ENCODE measurements at regions not wholly inside any gene's neighbourhood (a gene's known extent, or its start where the extent isn't known, plus 50 kb on each side); places are given as distances from the start of the nearest gene placed in this dataset.

DNA sequence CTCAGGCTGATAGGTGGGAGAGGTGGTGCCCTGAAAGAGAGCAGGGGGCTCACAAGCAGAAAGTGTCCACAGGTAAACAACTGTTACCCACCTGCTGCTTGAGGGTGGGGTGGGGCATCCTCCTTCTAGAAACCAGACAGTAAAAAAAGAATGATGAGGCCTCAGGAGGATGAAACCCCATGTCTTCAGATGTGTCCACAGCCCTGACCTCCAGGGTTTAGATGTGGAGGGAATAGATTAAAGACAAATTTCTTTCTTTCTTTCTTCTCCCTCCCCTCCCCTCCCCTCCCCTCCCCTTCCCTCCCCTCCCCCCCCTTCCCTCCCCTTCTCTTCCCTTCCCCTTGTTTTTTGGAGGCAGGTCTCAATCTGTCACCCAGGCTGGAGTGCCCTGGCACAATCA is 333.5 kb upstream of the NUPR2 start:
- Histone ChIP-seq H3K4ac (replicated peaks; ENCODE audit: insufficient read length, low read depth, low read length) (no peak overlapping the region), H2AFZ (ENCODE audit: low read length) (no peak overlapping the region), H3K9ac (replicated peaks in 1 of 4; ENCODE audit: extremely low read depth in 1 of 4, low read depth in 3 of 4, low read length in 3 of 4) (no peak overlapping the region), H4K5ac (ENCODE audit: insufficient read length, low read depth, low read length) (no peak overlapping the region), H3K23me2 (ENCODE audit: low read depth, low read length) (no peaks in the 10 kb centered on the region), H3K79me2 (ENCODE audit: control insufficient read depth in 1 of 2, insufficient read depth in 2 of 2, low read length in 2 of 2) (no peaks in the 10 kb centered on the region), H3K18ac (ENCODE audit: extremely low read depth, low read length) (no peak overlapping the region), H2BK120ac (replicated peaks; ENCODE audit: low read depth, low read length) (no peak overlapping the region), H3K4me2 (ENCODE audit: insufficient read depth in 1 of 2, low read depth in 2 of 2, low read length in 2 of 2) (no peak overlapping the region), H2BK12ac (ENCODE audit: low read depth, low read length) (no peak overlapping the region), H3K4me1 (replicated peaks in 1 of 4; ENCODE audit: control insufficient read depth in 3 of 4, insufficient read depth in 4 of 4, low read length in 3 of 4) (no peaks in the 10 kb centered on the region), H4K8ac (ENCODE audit: extremely low read depth, insufficient read depth, low read length) (no peak overlapping the region), H2BK20ac (ENCODE audit: low read length) (no peak overlapping the region), H3K4me3 (ENCODE audit: extremely low read depth in 1 of 4, insufficient read depth in 2 of 4, low read depth in 3 of 4, low read length in 4 of 4) (no peak overlapping the region; a peak in 1 of 8 replicates), H3K9me3 (ENCODE audit: insufficient read depth in 2 of 2, low read depth in 1 of 2, low read length in 1 of 2) (peaks cover 32 to 69% of the 10 kb centered on the region in 2 experiments), H2BK5ac (ENCODE audit: low read depth, low read length) (no peak overlapping the region), H2AK5ac (ENCODE audit: low read depth, low read length) (no peak overlapping the region), H4K91ac (replicated peaks; ENCODE audit: insufficient read length, low read length) (no peak overlapping the region), H4K20me1 (replicated peaks in 1 of 2; ENCODE audit: control insufficient read depth in 1 of 2, insufficient read depth in 2 of 2, low read length in 2 of 2) (no peaks in the 10 kb centered on the region), H2BK15ac (ENCODE audit: low read length) (no peak overlapping the region), H3K79me1 (ENCODE audit: low read depth, low read length) (no peaks in the 10 kb centered on the region), H3K14ac (ENCODE audit: insufficient read length) (no peak overlapping the region), H3K27ac (ENCODE audit: low read depth, low read length) (no peak overlapping the region), H3K27me3 (replicated peaks in 1 of 4; ENCODE audit: control insufficient read depth in 3 of 4, extremely low read depth in 1 of 4, insufficient read depth in 3 of 4, low read length in 3 of 4) (no peaks in the 10 kb centered on the region), H3K56ac (replicated peaks; ENCODE audit: insufficient read length, low read depth, low read length) (no peak overlapping the region), H3K36me3 (ENCODE audit: control insufficient read depth in 2 of 4, insufficient read depth in 4 of 4, low read length in 3 of 4) (no peaks in the 10 kb centered on the region), H3K23ac (ENCODE audit: insufficient read length) (no peak overlapping the region)
- DNase-seq (ENCODE audit: low read depth in 1 of 2, low spot score in 2 of 2) (no peak), FAIRE-seq (no peak)
- POLR2A ChIA-PET (ENCODE audit: partially characterized antibody), result no interaction called here
- CTCF ChIA-PET (ENCODE audit: partially characterized antibody), result no interaction called here
- no peak for TF ChIP-seq BRCA1 (IDR thresholded peaks at IDR 0.05; ENCODE audit: low read depth, low read length)

Data from H1 (cell line).